Kidney (tissue), 13 donors: ENCODE measurements at regions not wholly inside any gene's neighbourhood (a gene's known extent, or its start where the extent isn't known, plus 50 kb on each side); places are given as distances from the start of the nearest gene placed in this dataset.

Experiments
- DNase-seq, 5 donors: peaks; one replicate each; pipeline ENCODE4 v3.0.0-alpha.2; 2013 to 2020
- FAIRE-seq: peaks from 2 replicates; lab custom pipeline; 2012; peaks lifted over from hg19 to GRCh38; lab: Jason Lieb, UNC
- H3K27ac ChIP-seq, 2 donors: one replicate each; pipeline ENCODE4 v1.7.0; 2013; ENCODE audit warnings: low read depth in 2 of 2, low read length in 2 of 2, inconsistent platforms in 1 of 2
- H3K27me3 ChIP-seq: one replicate; pipeline ENCODE4 v1.7.1; 2013; ENCODE audit warnings: low read length, inconsistent platforms; ENCODE audit not compliant: control insufficient read depth, insufficient read depth
- H3K36me3 ChIP-seq, 3 donors: one replicate each; pipeline versions ENCODE4 v1.7.0 to v1.7.1; 2013; ENCODE audit warnings: low read length in 3 of 3, control low read depth in 1 of 3, inconsistent platforms in 1 of 3; ENCODE audit not compliant: insufficient read depth in 3 of 3, control insufficient read depth in 2 of 3
- H3K4me1 ChIP-seq, 3 donors: one replicate each; pipeline versions ENCODE4 v1.7.0 to v1.7.1; 2013; ENCODE audit warnings: low read length in 3 of 3, inconsistent platforms in 1 of 3, low read depth in 1 of 3; ENCODE audit not compliant: control insufficient read depth in 2 of 3, insufficient read depth in 2 of 3
- H3K4me3 ChIP-seq, 3 donors: one replicate each; pipeline versions ENCODE4 v1.7.0 to v1.8.1; 2013; ENCODE audit warnings: low read length in 3 of 3, control low read depth in 1 of 3, inconsistent platforms in 1 of 3
- H3K9ac ChIP-seq, 3 donors: one replicate each; pipeline versions ENCODE4 v1.7.0 to v1.7.1; 2013; ENCODE audit warnings: low read length in 3 of 3, control low read depth in 1 of 3, inconsistent platforms in 1 of 3
- H3K9me3 ChIP-seq, 3 donors: one replicate each; pipeline versions ENCODE4 v1.7.0 to v1.7.1; 2013; ENCODE audit warnings: low read length in 3 of 3, control low read depth in 1 of 3, inconsistent platforms in 1 of 3; ENCODE audit not compliant: control insufficient read depth in 2 of 3, insufficient read depth in 1 of 3
- intact Hi-C: fragments of 100-400 bp; cut with DNase I; formaldehyde crosslinking; loops from one replicate; pipeline ENCODE4 v1.11.1; 2022
- TF ChIP-seq, protein P1 (sequence below): IDR thresholded peaks from 3 replicates; pipeline ENCODE4 v1.5.1; 2012; ENCODE audit warnings: mild to moderate bottlenecking, moderate library complexity, borderline replicate concordance; ENCODE audit not compliant: insufficient read depth; ENCODE audit errors: extremely low read depth
- donor health status: control.
- donor health status: control.
- donor health status: control.
- donor health status: control.
- donor health status: control.
- donor health status: DM: yes; HTN: yes; CAD: no.
- donor health status: Normal renal cell carcinoma (clear cell type).

DNA sequence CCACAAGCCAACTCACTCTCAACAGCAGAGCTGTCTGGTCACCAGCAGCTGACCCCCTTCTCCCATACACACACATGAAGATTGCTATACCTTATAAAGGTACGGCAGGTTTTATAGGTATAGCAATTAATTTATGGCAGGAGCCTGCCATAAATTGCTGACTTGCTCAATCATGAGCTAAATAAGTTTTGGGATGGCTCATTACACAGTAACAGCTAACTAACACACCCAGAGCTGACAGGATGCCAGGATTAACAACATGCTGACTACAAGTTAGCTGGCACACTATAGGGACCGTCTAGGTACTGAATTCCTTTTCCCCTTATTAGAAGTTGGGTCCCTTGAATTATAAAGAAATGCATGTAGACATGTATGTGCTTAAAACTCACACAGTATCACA lies 150.3 kb upstream of the KCNJ18 start:
- no peaks in the 10 kb centered on the region for H3K4me1 ChIP-seq
- no peak overlapping the region for H3K27ac ChIP-seq
- no peaks in the 10 kb centered on the region for H3K27me3 ChIP-seq
- no peaks in the 10 kb centered on the region for H3K36me3 ChIP-seq
- FAIRE-seq (no peak), DNase-seq (no peak)
- H3K9me3 ChIP-seq: peaks cover 0 to 14% (median 0%) of the 10 kb centered on the region in 3 donors
- TF ChIP-seq, protein P1, sequence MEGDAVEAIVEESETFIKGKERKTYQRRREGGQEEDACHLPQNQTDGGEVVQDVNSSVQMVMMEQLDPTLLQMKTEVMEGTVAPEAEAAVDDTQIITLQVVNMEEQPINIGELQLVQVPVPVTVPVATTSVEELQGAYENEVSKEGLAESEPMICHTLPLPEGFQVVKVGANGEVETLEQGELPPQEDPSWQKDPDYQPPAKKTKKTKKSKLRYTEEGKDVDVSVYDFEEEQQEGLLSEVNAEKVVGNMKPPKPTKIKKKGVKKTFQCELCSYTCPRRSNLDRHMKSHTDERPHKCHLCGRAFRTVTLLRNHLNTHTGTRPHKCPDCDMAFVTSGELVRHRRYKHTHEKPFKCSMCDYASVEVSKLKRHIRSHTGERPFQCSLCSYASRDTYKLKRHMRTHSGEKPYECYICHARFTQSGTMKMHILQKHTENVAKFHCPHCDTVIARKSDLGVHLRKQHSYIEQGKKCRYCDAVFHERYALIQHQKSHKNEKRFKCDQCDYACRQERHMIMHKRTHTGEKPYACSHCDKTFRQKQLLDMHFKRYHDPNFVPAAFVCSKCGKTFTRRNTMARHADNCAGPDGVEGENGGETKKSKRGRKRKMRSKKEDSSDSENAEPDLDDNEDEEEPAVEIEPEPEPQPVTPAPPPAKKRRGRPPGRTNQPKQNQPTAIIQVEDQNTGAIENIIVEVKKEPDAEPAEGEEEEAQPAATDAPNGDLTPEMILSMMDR: no peak
- no peak overlapping the region for H3K4me3 ChIP-seq
- H3K9ac ChIP-seq: no peak overlapping the region
- intact Hi-C loops: no loop called here

DNA sequence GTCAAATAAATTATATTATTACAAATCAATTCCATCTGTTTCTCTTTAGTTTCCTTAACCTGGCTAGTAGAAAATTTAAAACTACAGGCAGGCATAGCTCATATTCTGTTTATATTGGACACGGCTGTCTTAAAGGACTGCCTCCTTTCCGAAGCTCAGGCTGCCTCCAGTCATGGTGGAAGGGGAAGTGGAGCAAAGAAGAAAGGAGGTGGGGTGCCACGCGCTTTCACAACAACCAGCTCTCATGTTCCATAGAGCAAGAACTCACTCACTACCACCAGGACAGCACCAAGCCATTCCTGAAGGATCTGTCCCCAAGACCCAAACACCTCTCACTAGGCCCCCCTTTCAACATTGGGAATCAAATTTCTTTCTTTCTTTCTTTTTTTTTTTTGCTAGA lies 149.3 kb upstream of the KCNJ18 start:
- H3K36me3 ChIP-seq: no peaks in the 10 kb centered on the region
- FAIRE-seq (no peak), DNase-seq (no peak)
- H3K9me3 ChIP-seq: peaks cover 0 to 8% (median 0%) of the 10 kb centered on the region in 3 donors
- TF ChIP-seq, protein P1: no peak
- no peak overlapping the region for H3K4me3 ChIP-seq
- no peaks in the 10 kb centered on the region for H3K4me1 ChIP-seq
- no peaks in the 10 kb centered on the region for H3K27me3 ChIP-seq
- no peak overlapping the region for H3K9ac ChIP-seq
- intact Hi-C loops: no loop called here
- no peak overlapping the region for H3K27ac ChIP-seq

DNA sequence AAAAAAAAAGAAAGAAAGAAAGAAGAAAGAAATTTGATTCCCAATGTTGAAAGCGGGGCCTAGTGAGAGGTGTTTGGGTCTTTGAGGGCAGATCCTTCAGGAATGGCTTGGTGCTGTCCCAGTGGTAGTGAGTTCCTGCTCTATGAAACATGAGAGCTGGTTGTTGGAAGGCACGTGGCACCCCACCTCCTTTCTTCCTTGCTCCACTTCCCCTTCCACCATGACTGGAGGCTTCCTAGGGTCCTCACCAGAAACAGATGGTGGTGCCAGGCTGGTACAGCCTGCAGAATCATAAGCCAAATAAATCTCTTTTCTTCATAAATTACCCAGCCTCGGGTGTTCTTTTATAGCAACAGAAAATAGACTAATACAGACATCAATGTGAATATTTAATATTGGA lies 147.3 kb upstream of the KCNJ18 start:
- intact Hi-C loops: no loop called here
- Histone ChIP-seq H3K36me3 (no peaks in the 10 kb centered on the region), H3K4me3 (no peak overlapping the region), H3K27ac (no peak overlapping the region), H3K9me3 (no peaks in the 10 kb centered on the region), H3K9ac (no peak overlapping the region), H3K4me1 (peaks cover 0 to 4% (median 0%) of the 10 kb centered on the region in 3 donors), H3K27me3 (no peaks in the 10 kb centered on the region)
- TF ChIP-seq, protein P1: no peak
- FAIRE-seq (no peak), DNase-seq (no peak)

DNA sequence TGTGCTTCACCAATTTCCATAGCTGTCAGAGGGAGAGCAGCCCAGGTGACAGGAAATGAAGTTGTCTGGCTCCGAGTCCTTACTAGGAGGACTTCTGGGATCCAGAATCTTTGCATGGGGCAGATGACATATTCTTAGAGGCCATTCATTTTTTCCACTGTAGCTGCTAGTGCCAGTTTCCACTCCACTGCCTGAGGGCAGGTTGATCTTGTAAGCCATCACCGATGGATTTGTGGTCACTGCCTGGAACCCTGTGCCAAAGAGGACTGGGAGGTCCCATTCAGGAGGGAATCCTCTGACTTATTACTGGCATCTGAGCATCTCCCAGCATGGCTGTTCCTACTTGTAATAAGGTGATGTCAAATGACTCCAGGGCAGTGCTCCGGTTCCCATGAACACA lies 144.1 kb upstream of the KCNJ18 start:
- Histone ChIP-seq H3K36me3 (no peaks in the 10 kb centered on the region), H3K9me3 (no peaks in the 10 kb centered on the region), H3K4me1 (peaks cover 0 to 11% (median 4%) of the 10 kb centered on the region in 3 donors), H3K9ac (no peak overlapping the region), H3K27me3 (peaks cover 2% of the 10 kb centered on the region), H3K4me3 (no peak overlapping the region), H3K27ac (no peak overlapping the region)
- intact Hi-C loops: no loop called here
- DNase-seq (no peak), FAIRE-seq (no peak)
- TF ChIP-seq, protein P1: no peak
